Stimulated activated CD4-positive, alpha-beta T cell treated with anti-CD3 and anti-CD28 coated beads, TNF-alpha, amount 100 ng/mL, for 24 hours (primary cell): ENCODE measurements at regions not wholly inside any gene's neighbourhood (a gene's known extent, or its start where the extent isn't known, plus 50 kb on each side); places are given as distances from the start of the nearest gene placed in this dataset.

Source experiments
- DNase-seq, 3 experiments: peaks; one replicate each; pipeline ENCODE4 v3.0.0-alpha.2; 2020; ENCODE audit warnings: low read depth in 3 of 3

GRCh38 chr12:96132819-96133218 is 61.4 kb upstream of the ELK3 start:
- DNase-seq, result no peak

GRCh38 chr12:96134200-96134599 is 60.0 kb upstream of the ELK3 start:
- no peak for DNase-seq

DNA sequence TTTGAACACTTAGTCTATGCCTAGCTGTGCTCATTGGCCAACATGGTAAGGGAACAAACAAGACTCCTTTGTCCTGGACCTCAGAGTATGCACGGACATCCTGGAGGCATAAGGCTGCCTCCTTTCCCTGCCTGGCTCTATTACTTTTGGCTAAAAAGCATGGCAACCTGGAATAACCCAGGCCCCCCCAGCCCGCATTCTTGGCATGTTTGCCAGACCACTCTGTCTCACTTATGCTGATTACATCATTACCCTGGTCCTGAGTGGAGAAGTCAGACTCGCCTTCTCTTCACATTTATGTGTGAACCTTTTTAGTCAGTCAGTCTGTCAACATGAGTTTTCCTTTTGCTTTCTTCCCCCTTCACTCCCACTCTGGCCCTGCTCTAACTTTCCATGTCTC is 58.0 kb upstream of the ELK3 start:
- no peak for DNase-seq

DNA sequence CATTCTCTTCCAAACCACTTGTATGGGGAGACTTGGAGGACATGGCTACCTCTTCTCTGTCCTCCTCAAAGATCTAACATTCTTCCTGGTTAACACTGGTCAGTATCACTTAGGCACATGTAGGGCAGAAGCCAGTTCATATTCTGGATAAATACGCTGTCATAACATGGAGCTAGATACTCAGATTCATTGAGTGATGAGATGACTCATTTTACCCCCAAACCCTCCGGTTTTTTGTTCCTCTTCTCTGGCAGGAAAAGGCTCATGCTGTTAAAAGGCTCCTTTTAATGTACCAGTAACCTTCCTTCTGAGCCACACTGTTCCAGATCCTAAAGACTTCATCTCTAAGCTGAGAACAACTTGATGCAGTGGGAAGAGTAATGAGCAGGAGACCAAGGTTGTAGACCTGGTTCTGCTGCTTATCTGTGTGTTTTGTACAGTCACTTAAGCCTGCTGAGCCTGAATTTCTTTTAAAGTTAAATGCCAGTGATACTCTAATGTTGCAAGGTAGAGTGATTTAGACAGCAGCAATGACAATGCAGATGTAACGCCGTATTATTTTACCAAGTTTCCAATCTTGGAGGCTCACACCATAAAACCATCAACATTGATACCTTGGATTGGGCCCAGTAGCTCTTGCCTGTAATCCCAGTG is 57.3 kb upstream of the ELK3 start:
- no peak for DNase-seq

DNA sequence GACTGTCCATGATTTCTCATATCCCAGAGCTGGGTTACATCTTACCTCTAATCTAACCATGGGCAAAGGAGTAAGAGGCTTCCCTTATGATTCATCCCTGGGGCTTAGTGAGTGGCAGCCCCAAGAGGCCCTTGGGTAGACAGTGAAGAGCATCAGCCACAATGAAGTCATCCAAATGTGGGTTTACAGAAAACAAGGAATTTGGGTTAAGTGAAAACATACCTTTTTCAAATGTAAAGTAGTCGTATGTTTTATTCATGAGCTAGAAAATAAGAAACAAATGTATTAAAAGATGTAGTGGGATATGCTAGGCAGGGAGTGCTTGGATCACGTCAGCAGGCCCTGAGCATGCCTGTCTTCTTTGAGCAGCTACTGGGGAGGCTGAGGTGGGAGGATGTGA is 54.0 kb upstream of the ELK3 start:
- no peak for DNase-seq

DNA sequence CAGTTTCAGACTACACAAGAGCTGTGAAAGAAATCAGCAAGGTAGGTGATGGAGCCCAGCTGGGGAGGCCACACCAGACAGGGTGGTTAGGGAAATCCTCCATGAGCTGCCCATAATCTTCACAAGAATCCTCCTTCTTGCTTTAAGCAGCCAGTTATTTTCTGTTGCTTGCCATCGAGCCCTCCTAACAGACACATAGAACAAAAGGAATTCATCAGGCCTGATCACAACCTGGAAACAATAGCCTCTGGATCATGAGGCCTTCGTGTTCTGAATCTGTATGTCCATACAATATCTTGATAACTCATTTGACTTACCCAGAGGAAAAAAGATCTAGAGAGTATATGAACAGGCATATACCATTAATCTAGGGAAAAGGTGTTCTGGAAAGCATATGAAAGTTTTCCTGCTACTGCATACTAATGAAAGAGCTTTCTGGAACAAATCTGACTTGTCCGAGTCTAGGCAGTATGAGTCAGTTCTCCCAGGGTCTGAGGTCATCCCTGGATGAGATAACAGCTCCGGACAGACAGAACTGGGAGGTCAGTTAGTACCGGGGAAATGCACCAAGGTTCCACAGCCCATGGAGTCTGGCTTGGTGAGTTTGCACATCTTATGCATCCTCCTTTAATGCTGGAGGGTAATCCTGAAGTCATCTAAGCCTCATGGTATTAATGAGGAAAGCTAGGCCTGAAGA is 52.8 kb upstream of the ELK3 start:
- no peak for DNase-seq

GRCh38 chr12:96143392-96143791 is 50.8 kb upstream of the ELK3 start:
- DNase-seq, result no peak

GRCh38 chr12:96143827-96144565 is 50.2 kb upstream of the ELK3 start:
- DNase-seq, result no peak
